HEK293T (cell line): ENCODE measurements at regions not wholly inside any gene's neighbourhood (a gene's known extent, or its start where the extent isn't known, plus 50 kb on each side); places are given as distances from the start of the nearest gene placed in this dataset.

ENCODE experiments used
- CTCF ChIA-PET: fragments of 350-600 bp; formaldehyde crosslinking; extraction: SDS; loops from one replicate; lab custom pipeline; 2021; ENCODE audit warnings: antibody characterized with exemption, inconsistent platforms; lab: Yijun Ruan, JAX
- POLR2A ChIA-PET: fragments of 350-600 bp; formaldehyde crosslinking; extraction: SDS; loops from one replicate; lab custom pipeline; 2020; ENCODE audit warnings: antibody characterized with exemption, inconsistent platforms; lab: Yijun Ruan, JAX
- DNase-seq: peaks from one replicate; pipeline ENCODE4 v3.0.0; 2012; ENCODE audit warnings: mixed read lengths; ENCODE audit errors: extremely low spot score
- ARNT ChIP-seq: fragments of 450-650 bp; IDR thresholded peaks from 2 replicates; pipeline ENCODE4 v1.6.1; 2017; ENCODE audit warnings: mild to moderate bottlenecking
- BHLHE40 ChIP-seq: fragments of 450-650 bp; IDR thresholded peaks from 2 replicates; pipeline ENCODE4 v1.6.1; 2016; ENCODE audit warnings: mild to moderate bottlenecking, moderate library complexity, borderline replicate concordance
- CTBP1 ChIP-seq: fragments of 450-650 bp; IDR thresholded peaks from 2 replicates; pipeline ENCODE4 v1.6.1; 2016; ENCODE audit warnings: borderline replicate concordance
- ELF4 ChIP-seq: fragments of 450-650 bp; IDR thresholded peaks from 2 replicates; pipeline ENCODE4 v1.6.1; 2017; ENCODE audit warnings: antibody characterized with exemption
- FOXA1 ChIP-seq: fragments of 450-650 bp; IDR thresholded peaks from 2 replicates; pipeline ENCODE4 v1.6.1; 2016; ENCODE audit warnings: mild to moderate bottlenecking
- FOXK2 ChIP-seq: fragments of 450-650 bp; IDR thresholded peaks from 2 replicates; pipeline ENCODE4 v1.6.1; 2016; ENCODE audit warnings: mild to moderate bottlenecking
- FOXM1 ChIP-seq: fragments of 450-650 bp; IDR thresholded peaks from 2 replicates; pipeline ENCODE4 v1.6.1; 2017; ENCODE audit warnings: mild to moderate bottlenecking, borderline replicate concordance
- HDGF ChIP-seq: fragments of 450-650 bp; IDR thresholded peaks from 2 replicates; pipeline ENCODE4 v1.6.1; 2017; ENCODE audit warnings: antibody characterized with exemption, borderline replicate concordance
- L3MBTL2 ChIP-seq: fragments of 450-650 bp; conservative IDR thresholded peaks from 2 replicates; pipeline ENCODE4 v1.6.1; 2016; ENCODE audit warnings: mild to moderate bottlenecking
- LEF1 ChIP-seq: fragments of 450-650 bp; IDR thresholded peaks from 2 replicates; pipeline ENCODE4 v1.6.1; 2017; ENCODE audit warnings: mild to moderate bottlenecking, borderline replicate concordance
- NFRKB ChIP-seq: fragments of 450-650 bp; IDR thresholded peaks from 2 replicates; pipeline ENCODE4 v1.6.1; 2016; ENCODE audit warnings: mild to moderate bottlenecking, moderate library complexity
- PKNOX1 ChIP-seq: fragments of 450-650 bp; IDR thresholded peaks from 2 replicates; pipeline ENCODE4 v1.6.1; 2016
- SP1 ChIP-seq: fragments of 450-650 bp; IDR thresholded peaks from 2 replicates; pipeline ENCODE4 v1.6.1; 2017
- SUZ12 ChIP-seq: fragments of 450-650 bp; IDR thresholded peaks from 2 replicates; pipeline ENCODE4 v1.6.1; 2016; ENCODE audit warnings: mild to moderate bottlenecking
- TARDBP ChIP-seq: fragments of 450-650 bp; IDR thresholded peaks from 2 replicates; pipeline ENCODE4 v1.6.1; 2016
- ZNF384 ChIP-seq: fragments of 450-650 bp; IDR thresholded peaks from 2 replicates; pipeline ENCODE4 v1.6.1; 2016

GRCh38 chr4:148827781-148828180 lies 385.6 kb upstream of the NR3C2 start:
- CTCF ChIA-PET = no interaction called here

GRCh38 chr4:148823419-148823769 lies 381.2 kb upstream of the NR3C2 start:
- ChIA-PET CTCF (no interaction called here), POLR2A (no interaction called here)
- no peak for DNase-seq
- no peak for TF ChIP-seq LEF1
- no peak for TF ChIP-seq ZNF384

More at GRCh38 chr4:148827781-148828180, 385.6 kb upstream of the NR3C2 start:
- POLR2A ChIA-PET = no interaction called here
- TF ChIP-seq PKNOX1 = no peak
- no peak for TF ChIP-seq FOXK2
- no peak for TF ChIP-seq ARNT
- no peak for TF ChIP-seq ZNF384
- no peak for TF ChIP-seq FOXA1
- no peak for TF ChIP-seq SUZ12
- TF ChIP-seq SP1 = no peak
- no peak for TF ChIP-seq TARDBP
- no peak for TF ChIP-seq LEF1
- TF ChIP-seq ELF4 = no peak
- no peak for TF ChIP-seq FOXM1
- TF ChIP-seq L3MBTL2 = no peak
- no peak for TF ChIP-seq NFRKB
- TF ChIP-seq CTBP1 = no peak
- no peak for TF ChIP-seq BHLHE40
- TF ChIP-seq HDGF = no peak
- no peak for DNase-seq

- TF ChIP-seq ZNF384 = no peak
- TF ChIP-seq SP1 = no peak
- no peak for TF ChIP-seq SUZ12
- TF ChIP-seq HDGF = no peak
- TF ChIP-seq TARDBP = no peak
- no peak for TF ChIP-seq ELF4
- no peak for TF ChIP-seq LEF1
- no peak for TF ChIP-seq FOXM1
- no peak for TF ChIP-seq BHLHE40
- TF ChIP-seq PKNOX1 = no peak
- TF ChIP-seq CTBP1 = no peak
- no peak for TF ChIP-seq L3MBTL2
- no peak for TF ChIP-seq NFRKB
- TF ChIP-seq FOXA1 = no peak
- CTCF ChIA-PET = no interaction called here
- no peak for DNase-seq
- POLR2A ChIA-PET = no interaction called here
Observed at GRCh38 chr4:148822572-148823418, 380.6 kb upstream of the NR3C2 start.

- no peak for DNase-seq
- CTCF ChIA-PET = no interaction called here
- no peak for TF ChIP-seq HDGF
- POLR2A ChIA-PET = no interaction called here
Observed at GRCh38 chr4:148814030-148814429, 371.8 kb upstream of the NR3C2 start.

GRCh38 chr4:148813289-148813688 lies 371.1 kb upstream of the NR3C2 start:
- CTCF ChIA-PET = no interaction called here

More at GRCh38 chr4:148813289-148813688, 371.1 kb upstream of the NR3C2 start:
- POLR2A ChIA-PET = no interaction called here
- DNase-seq = no peak
- no peak for TF ChIP-seq ARNT
- TF ChIP-seq CTBP1 = no peak
- no peak for TF ChIP-seq HDGF
- no peak for TF ChIP-seq TARDBP
- no peak for TF ChIP-seq NFRKB
- no peak for TF ChIP-seq ZNF384
- no peak for TF ChIP-seq ELF4
- TF ChIP-seq FOXA1 = no peak
- TF ChIP-seq LEF1 = no peak
- TF ChIP-seq L3MBTL2 = no peak
- no peak for TF ChIP-seq PKNOX1
- no peak for TF ChIP-seq SP1
- TF ChIP-seq FOXM1 = no peak
- no peak for TF ChIP-seq SUZ12
- no peak for TF ChIP-seq BHLHE40
- TF ChIP-seq FOXK2 = no peak
